H9 (cell line): ENCODE measurements at regions not wholly inside any gene's neighbourhood (a gene's known extent, or its start where the extent isn't known, plus 50 kb on each side); places are given as distances from the start of the nearest gene placed in this dataset.

Source experiments
- DNase-seq: peaks from one replicate; pipeline ENCODE4 v3.0.0-alpha.2; 2017
- H2AFZ ChIP-seq: one replicate; pipeline ENCODE4 v1.6.1; 2013; ENCODE audit warnings: mild to moderate bottlenecking, low read length, control low read depth, moderate library complexity
- H2AK5ac ChIP-seq: 2 replicates; pipeline ENCODE4 v1.6.1; 2013; ENCODE audit warnings: low read length, control low read depth, mixed read lengths; ENCODE audit not compliant: insufficient read length
- H2BK120ac ChIP-seq: one replicate; pipeline ENCODE4 v1.6.1; 2013; ENCODE audit warnings: low read depth, mild to moderate bottlenecking, low read length, control low read depth, inconsistent platforms; ENCODE audit not compliant: poor library complexity, severe bottlenecking
- H2BK12ac ChIP-seq: 2 replicates; pipeline ENCODE4 v1.6.1; 2013; ENCODE audit warnings: low read length, control low read depth, mixed read lengths, low read depth; ENCODE audit not compliant: insufficient read length
- H2BK15ac ChIP-seq: 2 replicates; pipeline ENCODE4 v1.6.1; 2013; ENCODE audit warnings: low read depth, low read length, control low read depth
- H2BK20ac ChIP-seq: one replicate; pipeline ENCODE4 v1.6.1; 2013; ENCODE audit warnings: low read depth, mild to moderate bottlenecking, low read length, control low read depth, inconsistent platforms; ENCODE audit not compliant: poor library complexity, severe bottlenecking
- H2BK5ac ChIP-seq: 2 replicates; pipeline ENCODE4 v1.6.1; 2013; ENCODE audit warnings: low read length, control low read depth, mixed read lengths; ENCODE audit not compliant: insufficient read length
- H3K14ac ChIP-seq: 2 replicates; pipeline ENCODE4 v1.6.1; 2013; ENCODE audit warnings: low read length, control low read depth; ENCODE audit not compliant: insufficient read depth
- H3K18ac ChIP-seq: 2 replicates; pipeline ENCODE4 v1.6.1; 2013; ENCODE audit warnings: low read depth, mild to moderate bottlenecking, mixed read lengths, low read length, control low read depth; ENCODE audit not compliant: insufficient read length
- H3K23ac ChIP-seq: 2 replicates; pipeline ENCODE4 v1.6.1; 2013; ENCODE audit warnings: low read length, control low read depth, mixed read lengths, low read depth; ENCODE audit not compliant: insufficient read length
- H3K23me2 ChIP-seq: 2 replicates; pipeline ENCODE4 v1.6.1; 2013; ENCODE audit warnings: low read depth, mild to moderate bottlenecking, mixed read lengths, low read length, control low read depth; ENCODE audit not compliant: insufficient read length, poor library complexity, severe bottlenecking
- H3K27ac ChIP-seq: 2 replicates; pipeline ENCODE4 v1.5.1; 2013; ENCODE audit warnings: low read length, control low read depth, mixed read lengths, low read depth; ENCODE audit not compliant: insufficient read length
- H3K27me3 ChIP-seq: 2 replicates; pipeline ENCODE4 v1.6.1; 2013; ENCODE audit warnings: low read length, control low read depth, inconsistent platforms; ENCODE audit not compliant: insufficient read depth
- H3K4ac ChIP-seq: 2 replicates; pipeline ENCODE4 v1.6.1; 2013; ENCODE audit warnings: low read depth, mild to moderate bottlenecking, control low read depth, inconsistent platforms, low read length, moderate library complexity
- H3K4me1 ChIP-seq: 2 replicates; pipeline ENCODE4 v1.6.1; 2013; ENCODE audit warnings: low read length, control low read depth, inconsistent platforms; ENCODE audit not compliant: insufficient read depth
- H3K4me2 ChIP-seq: 2 replicates; pipeline ENCODE4 v1.6.1; 2013; ENCODE audit warnings: low read length, control low read depth, mixed read lengths; ENCODE audit not compliant: insufficient read length, insufficient read depth
- H3K56ac ChIP-seq: 2 replicates; pipeline ENCODE4 v1.6.1; 2013; ENCODE audit warnings: low read depth, mild to moderate bottlenecking, mixed read lengths, low read length, control low read depth; ENCODE audit not compliant: insufficient read length
- H3K79me1 ChIP-seq: 2 replicates; pipeline ENCODE4 v1.6.1; 2013; ENCODE audit warnings: low read depth, mild to moderate bottlenecking, moderate library complexity, low read length, control low read depth, inconsistent platforms; ENCODE audit not compliant: insufficient read depth, poor library complexity, severe bottlenecking
- H3K79me2 ChIP-seq: 2 replicates; pipeline ENCODE4 v1.6.1; 2013; ENCODE audit warnings: low read length, control low read depth, inconsistent platforms; ENCODE audit not compliant: insufficient read depth
- H3K9ac ChIP-seq: 2 replicates; pipeline ENCODE4 v1.6.1; 2013; ENCODE audit warnings: low read length, control low read depth, mixed read lengths; ENCODE audit not compliant: insufficient read length; ENCODE audit errors: extremely low read depth
- H3K9me3 ChIP-seq: one replicate; pipeline ENCODE4 v1.6.1; 2013; ENCODE audit warnings: low read depth, low read length, inconsistent platforms; ENCODE audit not compliant: control insufficient read depth
- H3T11ph ChIP-seq: one replicate; pipeline ENCODE4 v1.6.1; 2013; ENCODE audit warnings: mild to moderate bottlenecking, low read length, control low read depth, inconsistent platforms
- H4K20me1 ChIP-seq: one replicate; pipeline ENCODE4 v1.6.1; 2013; ENCODE audit not compliant: control insufficient read depth, insufficient read length, insufficient read depth
- H4K5ac ChIP-seq: 2 replicates; pipeline ENCODE4 v1.6.1; 2013; ENCODE audit warnings: low read depth, mild to moderate bottlenecking, mixed read lengths, low read length, control low read depth; ENCODE audit not compliant: insufficient read length
- H4K8ac ChIP-seq: replicated peaks from 2 replicates; pipeline ENCODE4 v1.6.1; 2013; ENCODE audit warnings: low read length, control low read depth, mixed read lengths, low read depth; ENCODE audit not compliant: insufficient read length
- H4K91ac ChIP-seq: 2 replicates; pipeline ENCODE4 v1.6.1; 2013; ENCODE audit warnings: low read depth, mild to moderate bottlenecking, moderate library complexity, mixed read lengths, low read length, control low read depth; ENCODE audit not compliant: insufficient read length
- H3K27ac Mint-ChIP-seq, 3 experiments: 2 replicates in 2 of 3; 3 replicates in 1 of 3; pipeline ENCODE4 v1.8.0; 2020 to 2021; ENCODE audit warnings: mixed read lengths in 3 of 3, mild to moderate bottlenecking in 1 of 3, moderate library complexity in 1 of 3
- H3K27me3 Mint-ChIP-seq: 2 replicates; pipeline ENCODE4 v1.8.0; 2021; ENCODE audit warnings: low read depth, mild to moderate bottlenecking, moderate library complexity, mixed read lengths
- H3K36me3 Mint-ChIP-seq, 3 experiments: 2 replicates in 2 of 3; 3 replicates in 1 of 3; pipeline ENCODE4 v1.8.0; 2020 to 2021; ENCODE audit warnings: low read depth in 3 of 3, mixed read lengths in 3 of 3; ENCODE audit not compliant: insufficient read depth in 1 of 3
- H3K4me1 Mint-ChIP-seq, 2 experiments: 2 replicates each; pipeline ENCODE4 v1.8.0; 2020; ENCODE audit warnings: mixed read lengths in 2 of 2
- H3K4me3 Mint-ChIP-seq, 2 experiments: 2 replicates in 1 of 2; 3 replicates in 1 of 2; pipeline ENCODE4 v1.8.0; 2020 to 2021; ENCODE audit warnings: mild to moderate bottlenecking in 2 of 2, mixed read lengths in 2 of 2, moderate library complexity in 1 of 2
- H3K9me3 Mint-ChIP-seq, 2 experiments: 2 replicates in 1 of 2; 3 replicates in 1 of 2; pipeline ENCODE4 v1.8.0; 2020; ENCODE audit warnings: mild to moderate bottlenecking in 2 of 2, mixed read lengths in 2 of 2, moderate library complexity in 1 of 2
- CTCF ChIP-seq: fragments of 200-600 bp; sonication (generic); conservative IDR thresholded peaks from 3 replicates; pipeline ENCODE4 v1.8.0; 2021; ENCODE audit warnings: antibody characterized with exemption, mild to moderate bottlenecking
- WGBS: extraction: QIAGEN DNeasy Blood & Tissue Kit; methylation state at CpG from one replicate; pipeline ENCODE4 v1.1.7; 2013; ENCODE audit warnings: missing lambda C conversion rate, low lambda C conversion rate, mixed read lengths; ENCODE audit not compliant: insufficient read length; ENCODE audit errors: extremely low coverage; 5-methylcytosine and 5-hydroxymethylcytosine counted together

DNA sequence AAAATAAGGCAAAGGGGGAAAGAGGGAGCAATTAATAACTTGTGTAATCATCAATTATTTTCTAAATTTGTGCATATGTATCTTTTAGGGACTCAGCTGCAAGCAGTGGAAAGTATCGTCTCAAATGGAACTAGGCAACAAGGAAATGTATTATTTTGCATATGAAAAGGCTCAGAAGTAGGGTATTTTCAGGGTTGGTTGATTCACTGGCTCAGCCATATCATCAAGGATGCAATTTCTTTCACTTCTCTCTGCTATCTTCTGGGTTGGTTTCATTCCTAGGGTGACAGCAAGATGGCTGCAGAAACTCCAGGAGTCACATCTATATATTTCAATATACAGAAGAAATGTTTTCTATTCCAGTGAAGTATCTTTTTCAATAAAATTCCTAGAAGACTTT, 509.8 kb downstream of the DMAC1 start:
- Mint-ChIP-seq H3K4me3 (no peak overlapping the region), H3K4me1 (peaks cover 39 to 40% of the 10 kb centered on the region in 2 experiments), H3K9me3 (no peaks in the 10 kb centered on the region; a peak in 1 of 5 replicates), H3K27me3 (no peaks in the 10 kb centered on the region), H3K36me3 (0 out of 7 replicates have a peak, but pooled peaks cover 0 to 2% (median 0%) of the 10 kb centered on the region in 3 experiments), H3K27ac (no peak overlapping the region)
- Histone ChIP-seq H3K4me1 (peaks cover 7% of the 10 kb centered on the region; the same call in 1 of the 2 replicates), H2AFZ (no peak overlapping the region), H3K9ac (no peak overlapping the region), H2BK120ac (no peak overlapping the region), H3K9me3 (no peaks in the 10 kb centered on the region), H3K23me2 (no peaks in the 10 kb centered on the region), H4K5ac (no peak overlapping the region), H3K27ac (no peak overlapping the region), H3K4ac (no peak overlapping the region), H2BK5ac (no peak overlapping the region), H3K4me2 (no peak overlapping the region), H4K91ac (no peak overlapping the region), H3K56ac (no peak overlapping the region), H3T11ph (no peak overlapping the region), H4K8ac (no peak overlapping the region), H3K14ac (no peak overlapping the region), H3K79me2 (no peaks in the 10 kb centered on the region), H3K79me1 (no peaks in the 10 kb centered on the region), H3K18ac (no peak overlapping the region), H4K20me1 (no peaks in the 10 kb centered on the region), H2BK20ac (no peak overlapping the region), H3K27me3 (no peaks in the 10 kb centered on the region), H2BK12ac (no peak overlapping the region), H2AK5ac (no peak overlapping the region), H3K23ac (no peak overlapping the region), H2BK15ac (no peak overlapping the region)
- WGBS = no CpG with 5 or more reads among the region's 1 CpG
- no peak for TF ChIP-seq CTCF
- DNase-seq = no peak
